ENCODE measurements at regions not wholly inside any gene's neighbourhood (a gene's known extent, or its start where the extent isn't known, plus 50 kb on each side); places are given as distances from the start of the nearest gene placed in this dataset.
"Not testable (repeated sequence)": the region's sequence is repeated elsewhere in the genome, so short reads cannot be mapped to it uniquely, and the experiment has no call there.

DNA sequence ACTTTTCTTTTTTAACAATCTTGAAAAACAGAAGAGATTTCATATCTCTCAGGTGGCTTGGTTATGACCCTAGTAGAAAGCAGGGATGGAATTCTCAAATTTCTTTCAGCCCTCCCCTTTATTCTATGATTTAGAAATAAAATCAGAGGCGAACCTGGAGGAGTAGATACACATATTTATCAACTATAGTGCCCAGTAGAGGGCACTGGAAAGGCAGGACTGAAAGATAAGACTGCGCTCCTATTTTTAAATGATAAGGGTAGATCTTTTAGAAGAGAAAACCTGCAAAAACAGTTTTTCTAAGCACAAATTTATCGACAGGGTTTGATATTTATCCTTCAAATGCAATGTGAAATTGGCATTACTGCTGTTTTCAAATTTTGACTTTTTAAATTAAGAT lies 1296.6 kb downstream of the EPHA7 start:
- no peak for DNase-seq

DNA sequence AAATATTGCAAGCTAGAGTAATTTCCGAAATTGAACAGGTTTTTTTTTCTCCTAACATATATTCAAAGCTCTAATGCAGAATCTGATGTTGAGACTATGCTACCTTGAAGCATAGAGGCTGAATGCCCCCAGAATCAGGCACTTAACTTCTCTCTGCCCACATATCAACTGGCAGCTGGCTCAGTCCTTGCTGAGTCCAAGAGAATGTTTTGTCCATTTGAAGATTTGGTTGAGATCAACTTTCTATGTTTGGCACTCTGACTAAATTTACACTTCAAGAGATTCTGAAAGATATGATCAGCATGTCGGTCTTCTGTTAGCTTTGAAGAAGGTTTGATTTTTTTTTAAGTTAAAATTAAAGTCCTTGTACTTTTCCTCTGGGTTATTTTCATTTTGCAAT lies 1298.1 kb downstream of the EPHA7 start:
- DNase-seq, result no peak

DNA sequence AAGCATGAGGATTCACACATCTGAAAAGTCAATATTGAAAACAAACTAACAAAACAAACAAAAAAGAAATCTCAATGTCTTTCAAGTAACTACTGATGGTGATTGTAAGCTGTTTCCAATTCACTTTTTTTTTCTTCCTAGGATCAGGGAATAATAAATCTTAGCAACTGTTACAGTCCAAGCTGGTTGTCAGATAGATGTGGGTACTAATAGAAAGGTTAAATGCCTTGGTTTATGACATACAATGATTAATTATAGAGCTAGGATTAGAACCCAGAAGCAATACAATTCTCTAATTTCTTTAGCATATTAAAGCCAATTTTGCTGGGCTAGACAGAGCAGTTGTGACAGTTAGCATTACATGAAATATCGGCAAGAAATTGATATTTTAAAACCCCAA lies 1301.6 kb downstream of the EPHA7 start:
- no peak for DNase-seq

DNA sequence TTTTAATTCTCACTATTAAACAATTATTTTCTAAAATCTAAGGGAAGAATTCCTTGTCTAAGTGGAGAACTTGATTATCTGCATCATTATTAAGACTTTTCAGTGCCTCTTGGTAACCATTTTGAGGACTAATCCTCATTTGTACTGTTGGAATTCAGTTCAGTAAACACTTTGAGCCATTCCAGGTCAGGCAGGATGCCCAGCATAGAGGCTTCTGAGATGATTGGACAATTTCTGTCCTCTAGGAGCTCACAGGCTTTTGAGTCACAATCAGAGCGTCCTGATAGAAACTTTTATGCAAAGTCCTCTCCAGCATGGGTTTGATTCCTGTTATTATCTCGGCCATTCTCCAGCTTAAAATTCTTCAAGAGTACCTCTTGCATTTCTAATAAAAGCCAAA lies 1304.6 kb downstream of the EPHA7 start:
- no peak for DNase-seq

DNA sequence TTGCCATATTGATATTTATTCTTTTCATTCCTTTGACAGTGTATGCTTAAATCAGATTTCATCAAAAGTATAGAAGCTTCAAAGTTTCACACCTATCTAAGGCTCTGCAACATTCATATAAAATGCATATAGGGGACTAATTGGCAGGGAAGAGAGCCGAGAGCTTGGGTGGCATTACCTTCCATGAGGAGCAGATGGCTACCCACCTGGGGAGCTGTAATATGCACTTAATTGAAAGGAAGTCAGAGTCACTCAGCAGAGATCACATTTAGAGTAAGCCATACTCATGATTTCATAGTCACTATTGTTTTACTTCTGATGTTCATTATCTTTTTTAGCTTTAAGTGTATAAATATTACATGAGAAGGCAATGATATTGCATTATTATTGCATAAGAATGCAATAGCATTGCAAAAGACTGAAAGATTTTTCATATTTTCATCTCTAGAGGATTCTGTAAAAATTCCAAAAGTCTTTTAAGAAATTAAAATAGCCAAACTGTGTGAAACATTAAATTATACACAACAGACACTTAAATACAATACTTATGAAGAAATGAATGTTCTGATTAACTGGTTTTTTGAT lies 1305.2 kb downstream of the EPHA7 start:
- DNase-seq, result no peak

DNA sequence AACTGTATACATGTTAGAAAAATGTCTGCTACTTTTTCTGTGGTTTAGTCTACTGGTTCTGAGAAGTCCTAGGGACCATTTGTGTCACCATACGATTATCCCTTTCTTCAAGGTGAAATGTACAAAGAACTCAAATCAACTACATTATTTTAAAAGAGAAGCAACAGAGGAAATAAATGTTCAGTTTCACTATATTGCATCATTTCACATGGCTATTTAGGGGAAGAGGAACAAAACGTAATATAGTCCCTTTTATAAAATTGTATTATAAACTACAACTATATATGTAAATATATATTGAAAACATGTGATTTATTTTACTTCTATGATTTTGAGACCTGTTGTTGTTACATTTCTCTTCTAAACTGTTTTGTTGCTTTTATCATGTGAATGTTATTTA lies 1308.0 kb downstream of the EPHA7 start:
- no peak for DNase-seq

DNA sequence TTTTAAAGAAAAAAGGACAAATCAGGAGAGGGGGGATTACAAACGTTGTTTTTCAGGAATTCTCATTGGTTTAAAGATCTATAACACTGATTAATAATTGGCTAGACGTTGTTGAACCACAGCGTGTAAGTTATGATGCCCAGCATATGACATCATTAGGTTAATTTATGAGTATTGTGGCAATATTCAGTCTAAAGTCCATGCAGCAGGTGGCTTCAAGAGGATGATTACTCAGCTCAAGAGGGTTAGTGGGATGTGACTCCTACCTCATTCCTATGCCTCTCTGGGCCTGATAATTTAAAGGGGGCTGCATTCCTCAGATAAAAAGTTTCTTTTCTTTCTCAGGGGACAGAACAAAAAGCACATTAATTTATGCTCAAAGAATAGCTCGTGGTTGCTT lies 1309.0 kb downstream of the EPHA7 start:
- no peak for DNase-seq

DNA sequence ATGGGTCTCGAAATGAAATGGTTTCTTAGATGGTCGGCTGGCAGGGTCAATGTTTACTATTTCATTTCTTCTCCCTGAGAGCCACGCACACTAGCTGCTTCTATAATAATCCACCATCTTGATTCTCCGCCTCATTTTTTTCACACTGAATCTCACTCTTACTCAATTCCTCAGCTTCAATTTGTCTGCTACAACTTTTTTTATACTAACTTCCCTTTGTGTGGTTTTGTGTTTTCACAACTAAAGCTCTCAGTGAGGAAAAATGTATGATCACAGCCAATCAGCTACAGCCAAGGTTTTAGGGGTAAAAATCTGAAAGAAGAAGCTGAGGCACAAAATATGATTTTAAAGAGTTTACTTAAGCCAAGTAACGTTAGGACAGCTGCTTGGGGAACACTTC lies 1309.4 kb downstream of the EPHA7 start:
- no peak for DNase-seq

DNA sequence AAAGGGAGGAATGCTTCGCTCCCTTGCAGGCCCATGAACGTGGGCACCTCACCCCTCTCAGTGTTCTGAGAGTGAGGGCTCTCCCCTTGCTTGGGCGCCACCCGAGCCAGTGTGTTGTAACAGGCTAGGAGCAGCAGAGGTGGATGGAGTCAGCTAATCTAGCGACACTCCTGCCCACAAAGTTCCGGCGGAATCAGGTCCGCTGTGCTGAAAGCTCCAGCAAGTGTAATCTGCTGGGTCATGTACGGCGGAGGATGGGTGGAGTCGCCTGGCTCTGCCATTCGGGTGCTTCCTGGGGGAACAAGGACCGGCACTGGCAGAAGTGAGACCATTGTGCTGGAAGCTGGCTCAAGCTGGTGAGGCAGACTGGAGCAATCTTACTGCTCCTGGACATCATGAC lies 1310.1 kb downstream of the EPHA7 start:
- no peak for DNase-seq

DNA sequence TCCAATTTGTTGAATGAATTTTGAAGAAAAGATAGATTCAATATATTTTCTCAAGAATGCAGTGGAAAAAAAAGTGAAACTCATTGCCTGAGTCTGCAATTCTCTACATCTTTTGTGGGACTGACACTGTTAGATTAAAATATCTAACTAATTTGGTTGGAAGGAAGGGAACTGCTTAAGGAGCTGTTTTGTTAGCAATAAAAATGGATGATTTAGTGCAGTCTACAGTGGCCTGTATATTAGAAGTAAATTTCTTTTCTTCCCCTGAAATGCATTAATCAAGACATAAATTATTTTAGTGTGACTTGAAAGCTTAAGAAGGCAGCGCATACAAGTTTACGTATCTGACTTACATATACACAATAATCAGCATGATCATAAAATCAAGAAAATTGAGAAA lies 1332.6 kb downstream of the EPHA7 start:
- no peak for DNase-seq

DNA sequence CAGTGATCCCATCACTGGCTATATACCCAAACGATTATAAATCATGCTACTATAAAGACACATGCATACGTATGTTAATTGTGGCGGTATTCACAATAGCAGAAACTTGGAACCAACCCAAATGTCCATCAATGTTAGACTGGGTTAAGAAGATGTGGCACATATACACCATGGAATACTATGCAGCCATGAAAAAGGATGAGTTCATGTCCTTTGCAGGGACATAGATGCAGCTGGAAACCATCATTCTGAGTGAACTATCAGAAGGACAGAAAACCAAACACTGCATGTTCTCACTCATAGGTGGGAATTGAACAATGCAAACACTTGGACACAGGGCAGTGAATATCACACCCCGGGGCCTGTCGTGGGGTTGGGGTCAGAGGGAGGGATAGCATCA lies 1335.4 kb downstream of the EPHA7 start:
- not testable (repeated sequence) for DNase-seq

DNA sequence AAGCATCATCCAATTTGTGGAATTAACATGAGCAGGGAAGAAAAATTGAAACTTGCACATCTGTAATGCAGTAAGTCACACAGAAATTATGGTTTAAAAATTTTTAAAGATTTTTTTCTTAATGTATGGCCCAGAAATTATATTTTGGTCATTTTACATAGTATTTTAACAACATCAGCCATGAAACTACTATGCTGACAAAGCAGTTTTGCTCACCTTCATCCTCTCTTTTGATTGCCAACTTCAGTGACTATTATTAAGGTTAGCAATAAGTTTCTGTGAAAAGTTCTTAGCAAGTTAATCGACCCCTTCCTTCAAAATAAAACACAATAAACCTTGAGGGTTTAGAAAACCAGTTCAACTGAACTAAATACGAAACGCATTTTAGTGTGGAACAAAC lies 1347.0 kb downstream of the EPHA7 start:
- no peak for DNase-seq

DNA sequence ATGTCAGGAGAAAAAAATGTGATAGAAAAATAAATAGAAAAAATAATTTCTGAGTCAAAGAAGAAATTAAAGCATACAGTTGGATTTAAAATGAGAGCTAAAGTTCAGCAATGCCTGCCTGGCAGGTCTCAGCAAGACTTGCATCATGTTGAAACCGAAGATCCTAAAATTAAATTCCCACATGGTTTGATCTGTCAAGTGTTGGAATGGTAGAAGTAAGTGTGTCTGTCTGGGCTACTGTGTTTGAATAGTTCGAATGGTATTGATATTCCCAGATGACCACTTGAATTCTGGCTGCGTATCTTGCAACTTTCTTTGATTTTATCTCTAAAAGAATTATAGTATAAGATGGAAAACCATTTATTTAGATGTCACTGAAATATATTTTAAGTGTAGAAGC lies 1349.6 kb downstream of the EPHA7 start:
- no peak for DNase-seq

DNA sequence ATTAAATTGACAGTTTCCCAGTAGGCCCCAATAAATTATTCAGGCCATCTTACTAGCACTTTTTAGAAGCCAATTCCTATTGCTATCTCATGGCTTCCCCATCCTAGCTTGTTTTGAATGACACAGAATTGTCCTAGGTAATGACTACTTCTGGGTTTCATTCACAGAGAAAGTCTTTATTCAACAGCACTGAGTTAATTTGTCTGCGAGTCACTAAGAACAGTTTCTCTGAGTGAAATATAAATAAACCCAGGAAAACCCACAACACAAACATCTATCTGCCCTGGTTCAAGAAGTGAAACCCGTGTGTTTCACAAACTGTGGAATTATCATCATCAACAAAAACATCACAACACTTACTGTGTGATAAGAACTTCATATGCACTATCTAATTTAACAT lies 1366.8 kb downstream of the EPHA7 start:
- DNase-seq, result no peak

DNA sequence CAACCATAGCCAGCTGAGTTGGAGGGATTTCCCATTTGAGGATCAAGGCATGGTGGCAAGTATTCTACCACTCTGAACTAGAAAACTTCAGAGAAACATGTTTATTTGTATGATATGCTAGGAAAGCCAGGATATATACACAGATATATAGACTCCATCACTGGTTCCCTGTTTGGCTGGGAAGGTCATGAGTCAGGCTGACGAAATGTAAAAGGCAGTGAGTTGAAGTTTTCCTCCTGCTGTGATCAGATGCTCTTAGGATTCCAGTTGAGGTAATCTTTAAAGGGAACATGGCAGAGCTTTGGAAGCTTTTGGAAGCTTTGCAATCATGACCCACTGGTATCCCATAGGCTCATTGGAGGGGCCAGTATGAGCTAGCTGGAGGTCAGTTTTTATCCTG lies 1369.1 kb downstream of the EPHA7 start:
- DNase-seq, result no peak

DNA sequence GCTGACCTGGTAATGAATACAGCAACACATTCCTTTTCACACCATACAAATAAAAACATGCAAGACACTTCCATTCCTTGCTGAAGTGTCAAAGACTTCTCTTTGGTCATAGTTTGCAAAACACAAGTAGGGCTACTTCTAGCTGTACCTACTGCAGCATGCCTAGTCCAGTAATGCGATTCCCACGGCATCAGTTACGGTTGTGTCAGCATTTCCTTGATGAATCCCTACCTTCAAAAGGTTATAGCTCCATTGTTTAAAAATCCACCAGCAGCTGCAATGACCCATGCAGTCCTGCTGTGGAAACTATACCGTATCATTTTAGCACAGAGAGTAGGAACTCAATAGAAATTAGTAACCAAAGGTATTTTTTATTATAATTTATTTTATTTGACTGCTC lies 1371.5 kb downstream of the EPHA7 start:
- DNase-seq, result no peak

DNA sequence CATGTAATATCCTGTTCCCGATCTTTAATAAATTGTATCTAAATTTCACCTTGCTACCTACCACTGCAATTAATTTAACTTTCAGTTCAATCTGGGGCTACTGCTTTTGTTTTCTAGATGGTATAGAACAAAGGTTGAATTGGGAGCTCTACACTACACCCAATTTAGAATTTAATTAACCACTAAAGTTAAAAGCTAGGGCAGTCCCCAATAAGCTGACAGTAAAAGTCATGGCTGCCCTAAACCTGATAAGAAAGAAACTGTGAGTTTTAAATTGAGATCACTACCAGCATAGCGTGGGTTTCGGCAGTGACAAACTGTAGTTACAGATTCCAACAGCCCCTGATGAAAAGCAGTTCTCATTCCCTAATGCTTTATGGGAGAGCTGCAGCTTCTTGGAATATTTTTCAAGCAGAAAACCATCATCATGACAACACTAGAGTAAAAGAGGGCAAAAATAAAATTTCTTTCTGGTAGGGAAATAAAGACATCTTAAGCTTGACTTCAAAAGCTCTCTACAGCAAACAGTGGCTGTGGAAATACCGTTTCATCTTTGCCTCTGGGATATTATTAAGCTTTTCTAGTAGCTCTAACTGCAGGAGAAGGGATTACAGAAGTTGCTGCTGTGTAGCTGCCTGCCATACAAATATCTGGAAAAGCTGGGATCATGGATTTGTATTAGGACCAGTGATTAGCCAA lies 1372.1 kb downstream of the EPHA7 start:
- no peak for DNase-seq

DNA sequence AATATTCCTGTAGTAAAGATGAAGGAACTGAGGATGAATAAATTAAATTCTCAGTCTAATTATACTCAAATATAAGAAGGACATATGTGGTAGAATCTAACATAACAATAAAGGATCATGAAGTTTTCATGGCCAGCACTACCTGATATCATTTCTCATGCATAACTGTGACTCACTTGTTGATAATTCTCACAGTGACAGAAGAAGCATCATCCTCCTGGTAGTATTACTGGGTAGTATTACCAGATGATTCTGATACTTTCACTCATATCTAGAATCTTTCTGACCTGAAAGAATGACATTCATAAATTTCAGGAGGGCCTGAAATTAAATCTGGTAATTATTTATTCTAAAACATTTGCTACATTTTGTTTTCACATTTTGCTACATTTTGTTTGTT lies 1375.0 kb downstream of the EPHA7 start:
- DNase-seq, result no peak

DNA sequence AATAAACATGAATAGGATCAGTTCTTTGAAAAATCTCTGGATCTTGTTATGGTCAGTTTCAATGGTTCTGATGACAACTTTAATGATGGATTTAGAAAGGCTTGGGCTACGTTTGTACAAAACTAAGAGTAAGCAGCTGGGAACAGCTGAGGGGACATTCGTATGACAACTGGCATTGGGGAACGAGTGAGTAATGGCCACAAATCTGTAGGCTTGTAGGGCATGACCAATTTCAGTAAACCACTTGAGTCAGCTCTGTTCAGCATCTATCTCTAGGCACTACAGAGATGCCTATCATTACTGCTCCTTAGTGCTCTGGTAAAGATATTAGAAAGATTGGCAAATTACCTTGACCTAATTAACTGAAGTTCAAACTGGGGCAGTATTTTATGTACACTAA lies 1375.6 kb downstream of the EPHA7 start:
- DNase-seq, result no peak

DNA sequence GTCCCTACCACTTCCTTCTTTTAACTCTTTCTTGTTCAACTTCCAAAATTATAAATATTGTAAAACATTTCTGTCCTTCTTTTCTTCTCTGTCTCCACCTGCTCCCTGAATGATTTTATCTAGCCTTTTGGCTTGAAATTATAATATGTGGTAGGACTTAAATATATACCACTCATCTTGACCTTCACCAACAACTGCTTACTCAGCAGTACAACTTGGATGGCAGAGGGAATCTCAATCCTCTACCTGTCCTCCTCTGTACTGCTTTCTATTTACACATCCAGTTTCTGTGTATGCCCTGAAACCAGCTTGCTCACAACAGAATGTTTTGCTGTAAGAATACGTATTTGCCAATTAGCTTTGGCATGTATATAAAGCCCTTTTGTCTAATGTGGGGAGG lies 1392.5 kb downstream of the EPHA7 start:
- DNase-seq, result no peak

DNA sequence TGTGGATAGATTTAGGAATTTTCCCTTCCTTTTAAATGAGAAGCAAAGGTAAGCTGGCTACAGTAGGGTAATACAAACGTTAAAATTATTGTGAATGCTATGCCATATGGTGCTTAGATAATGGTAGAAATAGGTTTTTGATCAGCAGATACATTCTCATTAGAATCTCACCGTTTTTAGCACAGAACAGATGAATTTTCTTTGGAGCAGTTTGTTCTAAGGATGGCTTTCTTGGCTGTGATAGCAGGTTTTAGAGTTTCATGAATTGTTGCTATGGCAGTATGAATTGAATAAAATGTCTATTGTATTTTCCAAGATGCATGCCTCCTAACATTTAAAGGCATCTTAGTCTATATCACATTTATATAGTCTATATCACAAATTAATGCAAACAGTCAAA lies 1394.5 kb downstream of the EPHA7 start:
- no peak for DNase-seq

DNA sequence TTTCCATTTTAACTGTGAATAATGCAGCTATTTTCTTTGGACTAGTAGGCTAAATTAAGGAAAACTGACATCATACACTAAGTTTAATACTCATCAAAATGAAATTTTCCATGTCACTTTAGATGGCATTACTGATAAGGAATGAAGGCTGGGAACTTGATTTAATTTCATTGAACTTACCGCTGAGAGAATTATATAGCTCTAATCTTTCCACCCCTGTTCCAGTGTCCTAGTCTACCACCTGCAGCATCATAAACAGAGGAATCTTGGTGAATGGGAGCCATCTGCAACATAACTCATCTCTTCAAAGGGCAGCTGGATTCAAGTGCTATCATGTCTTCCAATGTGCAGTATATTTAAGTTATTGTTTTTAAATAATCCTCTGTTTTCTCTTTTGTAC lies 1395.2 kb downstream of the EPHA7 start:
- no peak for DNase-seq

DNA sequence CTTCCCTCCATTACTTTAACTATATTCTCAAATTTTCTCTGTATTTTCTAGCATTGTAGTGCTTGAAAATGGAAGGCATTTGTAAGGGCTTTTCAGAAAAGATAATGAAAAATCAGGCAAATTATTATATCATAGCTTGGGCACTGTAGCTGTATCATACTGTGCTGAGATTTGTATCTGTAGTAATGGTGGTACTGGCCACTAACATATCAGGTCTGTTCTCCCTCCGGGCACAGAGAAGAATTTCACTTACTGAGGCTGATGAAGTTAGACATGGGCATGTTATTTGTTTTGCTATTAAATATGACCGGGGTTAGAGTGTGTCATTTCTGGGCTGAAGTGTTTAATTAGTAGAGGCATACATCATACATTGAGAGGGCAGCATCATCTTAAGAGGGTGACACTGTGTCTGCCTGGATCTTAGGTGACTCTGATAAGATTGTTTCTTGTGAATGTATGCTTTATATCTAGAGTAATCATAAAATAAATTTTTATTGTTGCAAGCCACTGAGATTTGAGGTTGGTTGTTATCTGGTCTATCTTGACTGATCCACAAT lies 1395.9 kb downstream of the EPHA7 start:
- DNase-seq, result no peak

DNA sequence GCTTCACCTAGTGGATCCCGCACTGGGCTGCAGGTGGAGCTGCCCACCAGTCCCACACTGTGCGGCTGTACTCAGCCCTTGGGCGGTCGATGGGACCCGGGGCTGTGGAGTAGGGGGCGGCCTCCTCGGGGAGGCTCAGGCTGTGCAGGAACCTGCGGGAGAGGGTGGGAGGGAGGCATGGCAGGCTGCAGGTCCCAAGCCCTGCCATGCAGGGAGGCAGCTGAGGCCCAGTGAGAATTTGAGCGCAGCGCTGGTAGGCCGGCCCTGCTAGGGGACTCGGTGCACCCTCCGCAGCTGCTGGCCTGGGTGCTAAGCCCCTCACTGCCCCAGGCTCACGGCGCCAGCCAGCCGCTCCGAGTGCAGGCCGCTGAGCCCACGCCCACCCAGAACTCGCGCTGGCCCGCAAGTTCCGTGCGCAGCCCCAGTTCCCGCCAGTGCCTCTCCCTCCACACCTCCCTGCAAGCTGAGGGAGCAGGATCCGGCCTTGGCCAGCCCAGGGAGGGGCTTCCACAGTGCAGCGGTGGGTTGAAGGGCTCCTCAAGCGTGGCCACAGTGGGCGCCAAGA lies 1407.6 kb downstream of the EPHA7 start:
- no peak for DNase-seq
